ENCODE measurements at regions not wholly inside any gene's neighbourhood (a gene's known extent, or its start where the extent isn't known, plus 50 kb on each side); places are given as distances from the start of the nearest gene placed in this dataset.

DNA sequence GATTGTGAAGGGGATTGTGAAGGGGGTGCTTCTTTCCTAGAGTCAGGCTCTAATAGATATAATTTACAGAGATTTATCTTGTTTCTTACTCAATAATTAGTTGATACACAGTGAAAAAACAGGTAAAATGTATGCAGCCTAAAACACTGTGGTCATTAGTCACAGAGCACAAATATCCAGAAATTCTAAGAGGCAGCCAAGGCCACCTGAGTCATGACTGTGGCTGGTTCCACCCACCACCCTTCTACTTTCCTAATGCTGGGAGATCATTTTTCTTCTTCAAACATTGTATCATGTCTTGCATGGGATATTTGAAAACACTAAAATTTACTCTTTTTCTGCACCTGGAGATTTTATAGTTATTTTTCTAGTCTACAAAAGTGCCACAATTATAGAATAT is 181.6 kb downstream of the OTOR start:
- TF ChIP-seq, protein P1, sequence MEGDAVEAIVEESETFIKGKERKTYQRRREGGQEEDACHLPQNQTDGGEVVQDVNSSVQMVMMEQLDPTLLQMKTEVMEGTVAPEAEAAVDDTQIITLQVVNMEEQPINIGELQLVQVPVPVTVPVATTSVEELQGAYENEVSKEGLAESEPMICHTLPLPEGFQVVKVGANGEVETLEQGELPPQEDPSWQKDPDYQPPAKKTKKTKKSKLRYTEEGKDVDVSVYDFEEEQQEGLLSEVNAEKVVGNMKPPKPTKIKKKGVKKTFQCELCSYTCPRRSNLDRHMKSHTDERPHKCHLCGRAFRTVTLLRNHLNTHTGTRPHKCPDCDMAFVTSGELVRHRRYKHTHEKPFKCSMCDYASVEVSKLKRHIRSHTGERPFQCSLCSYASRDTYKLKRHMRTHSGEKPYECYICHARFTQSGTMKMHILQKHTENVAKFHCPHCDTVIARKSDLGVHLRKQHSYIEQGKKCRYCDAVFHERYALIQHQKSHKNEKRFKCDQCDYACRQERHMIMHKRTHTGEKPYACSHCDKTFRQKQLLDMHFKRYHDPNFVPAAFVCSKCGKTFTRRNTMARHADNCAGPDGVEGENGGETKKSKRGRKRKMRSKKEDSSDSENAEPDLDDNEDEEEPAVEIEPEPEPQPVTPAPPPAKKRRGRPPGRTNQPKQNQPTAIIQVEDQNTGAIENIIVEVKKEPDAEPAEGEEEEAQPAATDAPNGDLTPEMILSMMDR (conservative IDR thresholded peaks at IDR 0.05), result no peak
- Mint-ChIP-seq H3K36me3 (ENCODE audit: low read depth) (peaks cover 3% of the 10 kb centered on the region), H3K27me3 (ENCODE audit: low read depth) (no peaks in the 10 kb centered on the region), H3K4me1 (no peaks in the 10 kb centered on the region), H3K9me3 (peaks cover 6% of the 10 kb centered on the region), H3K27ac (ENCODE audit: unreplicated experiment) (no peak overlapping the region), H3K4me3 (no peak overlapping the region)
- no peak for DNase-seq (ENCODE audit: low read depth, low spot score)

DNA sequence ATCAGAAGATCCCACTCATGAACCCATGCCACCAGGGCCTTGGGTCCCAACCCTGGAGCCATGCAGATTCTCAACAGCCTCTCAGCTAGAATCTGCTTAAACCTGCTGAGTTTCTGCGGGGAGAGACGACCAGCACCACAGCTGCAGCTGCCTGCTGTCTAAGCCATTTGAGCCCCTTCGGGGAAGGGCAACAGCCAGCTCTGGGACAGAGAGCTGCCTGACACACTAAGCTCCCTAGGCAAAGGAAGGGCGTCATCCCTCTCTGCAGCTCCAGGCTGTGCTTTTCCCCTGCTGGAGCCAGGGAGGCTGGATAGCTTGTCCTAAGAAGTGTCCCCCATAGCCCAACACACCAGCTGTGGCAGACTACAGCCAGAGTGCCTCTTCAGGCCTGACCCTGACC is 182.5 kb downstream of the OTOR start:
- Mint-ChIP-seq H3K9me3 (peaks cover 9% of the 10 kb centered on the region), H3K27ac (ENCODE audit: unreplicated experiment) (no peak overlapping the region), H3K4me3 (no peak overlapping the region), H3K27me3 (ENCODE audit: low read depth) (no peaks in the 10 kb centered on the region), H3K36me3 (ENCODE audit: low read depth) (peaks cover 3% of the 10 kb centered on the region), H3K4me1 (no peaks in the 10 kb centered on the region)
- DNase-seq (ENCODE audit: low read depth, low spot score), result no peak
- TF ChIP-seq, protein P1 (conservative IDR thresholded peaks at IDR 0.05), result no peak

DNA sequence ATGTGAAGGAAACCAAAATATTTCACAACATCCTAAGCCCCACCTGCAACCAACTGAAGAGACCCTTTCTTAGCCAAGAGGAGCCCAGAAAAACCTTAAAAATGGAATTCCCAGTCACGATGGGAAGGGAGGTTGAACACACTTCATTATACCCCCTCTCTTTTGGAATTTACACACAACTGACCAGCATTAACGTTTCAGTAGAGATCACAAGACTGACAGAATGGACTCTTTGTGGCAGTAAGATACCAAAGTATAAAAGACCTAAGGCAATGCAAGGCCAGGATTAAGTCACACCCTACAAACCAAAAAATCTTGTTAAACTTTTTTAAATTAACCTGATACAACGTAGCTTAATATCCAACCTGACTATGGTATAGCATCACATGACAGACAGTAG is 190.9 kb downstream of the OTOR start:
- DNase-seq (ENCODE audit: low read depth, low spot score), result no peak
- H3K9me3 Mint-ChIP-seq, result peaks cover 9% of the 10 kb centered on the region
- no peaks in the 10 kb centered on the region for H3K4me1 Mint-ChIP-seq
- H3K27ac Mint-ChIP-seq (ENCODE audit: unreplicated experiment), result no peak overlapping the region
- no peak overlapping the region for H3K4me3 Mint-ChIP-seq
- H3K36me3 Mint-ChIP-seq (ENCODE audit: low read depth), result no peaks in the 10 kb centered on the region
- no peaks in the 10 kb centered on the region for H3K27me3 Mint-ChIP-seq (ENCODE audit: low read depth)
- TF ChIP-seq, protein P1 (conservative IDR thresholded peaks at IDR 0.05), result no peak

DNA sequence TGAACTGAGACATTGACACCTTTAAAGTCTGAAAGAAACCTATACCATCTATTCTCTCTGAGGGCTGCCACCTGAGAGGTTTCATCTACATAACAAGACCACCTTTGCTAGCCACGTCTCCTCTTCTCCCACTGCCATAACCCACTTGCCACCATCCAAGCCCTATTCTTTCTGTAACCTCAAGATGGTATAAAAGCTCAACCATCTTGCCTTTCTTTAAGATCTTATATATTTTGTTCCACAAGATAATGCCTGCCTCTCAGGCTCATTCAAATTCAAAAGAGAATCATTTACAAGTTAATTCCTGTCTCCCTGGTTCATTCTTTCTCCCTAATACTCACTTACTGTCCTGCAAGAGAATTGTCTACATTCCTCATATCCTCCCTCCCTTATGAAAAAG is 192.5 kb downstream of the OTOR start:
- H3K4me3 Mint-ChIP-seq, result no peak overlapping the region
- TF ChIP-seq, protein P1 (conservative IDR thresholded peaks at IDR 0.05), result no peak
- peaks cover 14% of the 10 kb centered on the region for H3K4me1 Mint-ChIP-seq
- H3K9me3 Mint-ChIP-seq, result peaks cover 5% of the 10 kb centered on the region
- H3K36me3 Mint-ChIP-seq (ENCODE audit: low read depth), result no peaks in the 10 kb centered on the region
- no peak for DNase-seq (ENCODE audit: low read depth, low spot score)
- H3K27me3 Mint-ChIP-seq (ENCODE audit: low read depth), result no peaks in the 10 kb centered on the region
- H3K27ac Mint-ChIP-seq (ENCODE audit: unreplicated experiment), result no peak overlapping the region

DNA sequence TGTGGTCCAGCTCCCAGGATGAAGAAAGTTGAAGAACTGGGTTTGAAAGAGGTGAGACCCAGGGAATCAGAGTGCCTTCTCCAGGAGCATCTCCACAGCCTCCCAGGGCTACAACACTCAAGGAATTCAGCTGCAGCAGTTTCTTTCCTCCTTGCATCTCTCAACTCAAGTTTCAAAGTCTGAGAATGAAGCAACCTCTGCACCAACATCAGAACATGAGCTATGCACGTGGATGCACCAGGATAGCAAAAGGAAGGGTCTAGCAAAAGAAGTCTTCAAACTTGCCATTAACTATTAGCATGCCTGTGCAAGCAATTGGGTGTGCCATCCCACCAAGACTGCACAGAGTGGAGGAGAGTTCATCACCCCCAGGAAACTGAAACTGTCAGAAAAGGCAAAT is 193.9 kb downstream of the OTOR start:
- no peaks in the 10 kb centered on the region for H3K27me3 Mint-ChIP-seq (ENCODE audit: low read depth)
- H3K4me1 Mint-ChIP-seq, result peaks cover 14% of the 10 kb centered on the region
- H3K4me3 Mint-ChIP-seq, result no peak overlapping the region
- TF ChIP-seq, protein P1 (conservative IDR thresholded peaks at IDR 0.05), result no peak
- DNase-seq (ENCODE audit: low read depth, low spot score), result no peak
- no peaks in the 10 kb centered on the region for H3K36me3 Mint-ChIP-seq (ENCODE audit: low read depth)
- peaks cover 3% of the 10 kb centered on the region for H3K9me3 Mint-ChIP-seq
- H3K27ac Mint-ChIP-seq (ENCODE audit: unreplicated experiment), result no peak overlapping the region

DNA sequence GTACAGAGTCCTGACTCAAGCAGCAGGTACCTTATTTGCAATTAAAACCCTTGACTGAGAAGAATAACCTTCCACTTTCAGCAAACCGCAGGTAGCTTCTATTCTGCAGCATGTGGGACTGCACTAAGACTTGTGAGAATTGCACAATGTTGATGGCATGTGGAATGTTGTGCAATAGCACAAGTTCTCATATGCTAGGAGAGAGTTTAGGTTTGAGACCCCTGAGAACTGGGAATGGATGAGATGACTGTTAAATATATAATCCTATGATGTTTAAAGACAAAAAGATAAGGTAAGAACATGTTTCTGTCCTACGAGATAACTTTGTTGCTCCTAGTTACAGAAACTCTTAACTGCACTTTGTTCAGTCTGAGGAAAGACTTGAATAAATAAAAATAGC is 194.6 kb downstream of the OTOR start:
- Mint-ChIP-seq H3K4me1 (peaks cover 14% of the 10 kb centered on the region), H3K27me3 (ENCODE audit: low read depth) (no peaks in the 10 kb centered on the region), H3K36me3 (ENCODE audit: low read depth) (no peaks in the 10 kb centered on the region), H3K9me3 (peaks cover 3% of the 10 kb centered on the region), H3K4me3 (no peak overlapping the region), H3K27ac (ENCODE audit: unreplicated experiment) (no peak overlapping the region)
- TF ChIP-seq, protein P1 (conservative IDR thresholded peaks at IDR 0.05), result no peak
- no peak for DNase-seq (ENCODE audit: low read depth, low spot score)
